ENCODE measurements at regions not wholly inside any gene's neighbourhood (a gene's known extent, or its start where the extent isn't known, plus 50 kb on each side); places are given as distances from the start of the nearest gene placed in this dataset.

DNA sequence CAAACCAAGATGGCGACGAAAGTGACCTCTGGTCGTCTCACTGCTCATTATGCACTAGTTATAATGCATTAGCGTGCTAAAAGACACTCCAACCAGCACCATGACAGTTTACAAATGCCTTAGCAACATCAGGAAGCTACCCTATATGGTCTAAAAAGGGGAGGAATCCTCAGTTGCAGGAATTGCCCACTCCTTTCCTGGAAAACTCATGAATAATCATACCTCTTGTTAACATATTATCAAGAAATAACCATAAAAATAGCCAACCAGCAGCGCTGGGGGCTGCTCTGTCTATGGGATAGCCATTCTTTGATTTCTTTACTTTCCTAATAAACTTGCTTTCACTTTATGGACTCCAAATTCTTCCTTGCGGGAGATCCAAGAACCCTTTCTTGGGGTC lies 595.7 kb upstream of the KLF4 start:
- no peak overlapping the region for H3K27ac Mint-ChIP-seq
- H3K9me3 Mint-ChIP-seq (ENCODE audit: low read depth) = peaks cover 2% of the 10 kb centered on the region

DNA sequence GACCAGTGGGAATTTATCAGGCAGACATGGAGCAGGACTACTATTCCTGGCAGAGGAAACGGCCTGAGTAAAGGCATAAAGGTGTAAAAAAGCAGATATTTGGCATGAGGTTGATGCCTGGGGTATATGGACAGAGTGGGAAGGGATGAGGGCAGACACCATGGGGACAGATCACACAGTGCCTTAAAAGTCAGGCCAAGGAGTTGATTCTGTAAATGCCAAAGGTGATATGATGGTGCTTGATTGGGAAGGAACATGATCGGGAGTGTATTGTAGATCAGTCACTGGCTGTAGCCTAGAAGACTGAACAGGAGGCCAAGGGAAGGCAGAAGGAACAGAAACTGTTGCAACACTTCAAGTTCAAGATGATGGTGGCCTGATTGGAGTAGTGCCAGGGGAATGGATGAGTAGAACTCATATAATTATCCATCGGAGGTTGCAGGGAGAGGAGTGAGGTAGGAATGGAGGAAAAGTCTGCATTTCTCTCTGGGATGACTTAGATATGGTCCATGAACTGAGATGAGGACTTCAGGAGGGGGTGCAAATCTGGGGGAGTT lies 594.3 kb upstream of the KLF4 start:
- TF ChIP-seq, protein P1, sequence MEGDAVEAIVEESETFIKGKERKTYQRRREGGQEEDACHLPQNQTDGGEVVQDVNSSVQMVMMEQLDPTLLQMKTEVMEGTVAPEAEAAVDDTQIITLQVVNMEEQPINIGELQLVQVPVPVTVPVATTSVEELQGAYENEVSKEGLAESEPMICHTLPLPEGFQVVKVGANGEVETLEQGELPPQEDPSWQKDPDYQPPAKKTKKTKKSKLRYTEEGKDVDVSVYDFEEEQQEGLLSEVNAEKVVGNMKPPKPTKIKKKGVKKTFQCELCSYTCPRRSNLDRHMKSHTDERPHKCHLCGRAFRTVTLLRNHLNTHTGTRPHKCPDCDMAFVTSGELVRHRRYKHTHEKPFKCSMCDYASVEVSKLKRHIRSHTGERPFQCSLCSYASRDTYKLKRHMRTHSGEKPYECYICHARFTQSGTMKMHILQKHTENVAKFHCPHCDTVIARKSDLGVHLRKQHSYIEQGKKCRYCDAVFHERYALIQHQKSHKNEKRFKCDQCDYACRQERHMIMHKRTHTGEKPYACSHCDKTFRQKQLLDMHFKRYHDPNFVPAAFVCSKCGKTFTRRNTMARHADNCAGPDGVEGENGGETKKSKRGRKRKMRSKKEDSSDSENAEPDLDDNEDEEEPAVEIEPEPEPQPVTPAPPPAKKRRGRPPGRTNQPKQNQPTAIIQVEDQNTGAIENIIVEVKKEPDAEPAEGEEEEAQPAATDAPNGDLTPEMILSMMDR (IDR thresholded peaks at IDR 0.05; ENCODE audit: unreplicated experiment) = no peak
- Mint-ChIP-seq H3K4me1 (ENCODE audit: low read depth) (peaks cover 1% of the 10 kb centered on the region), H3K27me3 (peaks cover 81% of the 10 kb centered on the region), H3K27ac (no peak overlapping the region), H3K36me3 (ENCODE audit: insufficient read depth) (no peaks in the 10 kb centered on the region), H3K4me3 (ENCODE audit: low read depth) (no peak overlapping the region), H3K9me3 (ENCODE audit: low read depth) (peaks cover 2% of the 10 kb centered on the region)
- no peak for DNase-seq (ENCODE audit: low spot score, unreplicated experiment)

More for the DNA sequence above, 595.7 kb upstream of the KLF4 start:
- no peak for DNase-seq (ENCODE audit: low spot score, unreplicated experiment)
- Mint-ChIP-seq H3K4me1 (ENCODE audit: low read depth) (peaks cover 1% of the 10 kb centered on the region), H3K4me3 (ENCODE audit: low read depth) (no peak overlapping the region), H3K36me3 (ENCODE audit: insufficient read depth) (no peaks in the 10 kb centered on the region), H3K27me3 (peaks cover 79% of the 10 kb centered on the region)
- TF ChIP-seq, protein P1 (IDR thresholded peaks at IDR 0.05; ENCODE audit: unreplicated experiment) = no peak

DNA sequence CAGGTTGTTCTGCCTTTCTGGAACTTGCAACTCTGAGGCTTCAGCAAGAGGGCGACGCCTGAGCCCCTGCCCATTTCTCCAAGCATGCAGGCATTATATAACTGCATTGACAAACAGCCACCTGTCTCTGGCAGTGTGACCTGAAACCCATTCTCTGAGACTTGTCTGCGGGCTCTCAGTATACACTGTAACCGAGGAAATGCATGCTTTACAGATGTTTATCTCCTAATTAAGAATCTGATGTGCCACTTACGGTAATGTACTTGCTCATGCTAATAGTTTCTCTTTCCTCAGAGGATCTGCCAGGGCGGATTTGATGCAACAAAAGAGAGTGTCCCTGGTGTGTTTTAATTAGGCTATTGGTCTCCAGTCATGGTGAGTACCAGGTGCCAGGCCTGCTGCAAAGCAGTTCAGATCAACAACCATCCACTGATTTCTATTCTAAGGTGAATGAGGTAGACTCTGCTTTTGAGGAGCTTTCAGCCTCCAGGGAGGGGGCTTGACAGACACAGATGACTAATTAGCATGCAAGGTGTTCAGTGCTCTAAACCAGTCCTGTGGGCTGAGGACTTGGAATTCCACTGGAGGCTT lies 593.7 kb upstream of the KLF4 start:
- TF ChIP-seq, protein P1 (IDR thresholded peaks at IDR 0.05; ENCODE audit: unreplicated experiment) = no peak
- H3K9me3 Mint-ChIP-seq (ENCODE audit: low read depth) = peaks cover 2% of the 10 kb centered on the region
- peaks cover 83% of the 10 kb centered on the region for H3K27me3 Mint-ChIP-seq
- no peak overlapping the region for H3K4me3 Mint-ChIP-seq (ENCODE audit: low read depth)
- H3K4me1 Mint-ChIP-seq (ENCODE audit: low read depth) = no peaks in the 10 kb centered on the region
- H3K36me3 Mint-ChIP-seq (ENCODE audit: insufficient read depth) = no peaks in the 10 kb centered on the region
- DNase-seq (ENCODE audit: low spot score, unreplicated experiment) = no peak
- no peak overlapping the region for H3K27ac Mint-ChIP-seq

DNA sequence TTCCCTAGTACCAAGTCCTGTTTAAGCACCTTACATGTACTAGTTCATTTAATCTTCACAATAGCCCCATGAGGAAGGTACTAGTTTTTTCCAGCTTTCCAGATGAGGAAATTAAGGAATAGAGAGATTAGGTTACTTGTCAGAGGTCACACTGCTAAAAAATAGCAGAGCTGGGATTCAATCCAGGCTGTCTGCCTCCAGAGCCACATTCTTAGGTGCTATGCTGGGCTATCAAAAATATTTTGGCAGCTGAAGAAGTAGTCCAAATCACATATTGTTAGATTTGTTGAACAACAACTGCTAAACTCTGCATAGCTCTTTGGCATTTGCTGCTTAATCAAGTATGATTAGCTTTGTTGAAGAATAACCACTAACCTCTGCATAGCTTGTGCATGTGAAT lies 591.5 kb upstream of the KLF4 start:
- TF ChIP-seq, protein P1 (IDR thresholded peaks at IDR 0.05; ENCODE audit: unreplicated experiment) = no peak
- peaks cover 90% of the 10 kb centered on the region for H3K27me3 Mint-ChIP-seq
- DNase-seq (ENCODE audit: low spot score, unreplicated experiment) = no peak
- H3K27ac Mint-ChIP-seq = no peak overlapping the region
- no peaks in the 10 kb centered on the region for H3K36me3 Mint-ChIP-seq (ENCODE audit: insufficient read depth)
- H3K9me3 Mint-ChIP-seq (ENCODE audit: low read depth) = peaks cover 2% of the 10 kb centered on the region
- H3K4me3 Mint-ChIP-seq (ENCODE audit: low read depth) = no peak overlapping the region
- H3K4me1 Mint-ChIP-seq (ENCODE audit: low read depth) = no peaks in the 10 kb centered on the region

DNA sequence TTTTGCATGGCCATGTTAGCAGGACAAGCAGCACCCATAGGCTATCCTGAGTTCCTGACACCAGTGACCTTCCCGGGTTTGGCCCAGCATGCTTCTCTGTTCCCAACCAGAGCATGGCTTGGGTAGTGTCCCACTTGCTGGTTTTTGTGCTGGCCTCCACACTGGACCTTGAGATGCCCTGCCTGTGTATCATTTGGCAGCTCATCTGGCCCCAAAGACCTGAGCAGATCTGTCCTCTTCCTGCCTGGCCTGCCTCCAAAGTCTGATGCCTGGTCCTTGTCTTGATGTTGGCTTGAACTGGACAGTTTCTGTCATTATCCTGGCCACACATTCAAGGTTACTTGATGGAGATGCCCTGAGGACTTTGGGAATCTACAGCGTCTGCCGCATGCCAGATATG lies 590.7 kb upstream of the KLF4 start:
- H3K27me3 Mint-ChIP-seq = peaks cover 89% of the 10 kb centered on the region
- no peaks in the 10 kb centered on the region for H3K36me3 Mint-ChIP-seq (ENCODE audit: insufficient read depth)
- no peak overlapping the region for H3K4me3 Mint-ChIP-seq (ENCODE audit: low read depth)
- H3K27ac Mint-ChIP-seq = no peak overlapping the region
- TF ChIP-seq, protein P1 (IDR thresholded peaks at IDR 0.05; ENCODE audit: unreplicated experiment) = no peak
- peaks cover 2% of the 10 kb centered on the region for H3K9me3 Mint-ChIP-seq (ENCODE audit: low read depth)
- H3K4me1 Mint-ChIP-seq (ENCODE audit: low read depth) = no peaks in the 10 kb centered on the region
- DNase-seq (ENCODE audit: low spot score, unreplicated experiment) = no peak
